Activated CD4-positive, alpha-beta T cell treated with anti-CD3 and anti-CD28 coated beads, Interleukin-2, amount 50 U/mL, for 16 hours (primary cell): ENCODE measurements at regions not wholly inside any gene's neighbourhood (a gene's known extent, or its start where the extent isn't known, plus 50 kb on each side); places are given as distances from the start of the nearest gene placed in this dataset.
"Not testable (repeated sequence)": the region's sequence is repeated elsewhere in the genome, so short reads cannot be mapped to it uniquely, and the experiment has no call there.

Experiments
- DNase-seq: peaks from one replicate; pipeline ENCODE4 v3.0.0-alpha.2; 2020

- DNase-seq: no peak
These were observed 75.0 kb upstream of the SLC1A3 start for GRCh38 chr5:36531401-36531800.

- no peak for DNase-seq
These were observed 71.0 kb upstream of the SLC1A3 start for GRCh38 chr5:36535378-36535777.

GRCh38 chr5:36535859-36536615 is 70.4 kb upstream of the SLC1A3 start:
- no peak for DNase-seq

GRCh38 chr5:36536616-36537005 is 69.8 kb upstream of the SLC1A3 start:
- DNase-seq: no peak

GRCh38 chr5:36537724-36538123 is 68.7 kb upstream of the SLC1A3 start:
- no peak for DNase-seq

GRCh38 chr5:36552651-36553393 is 53.6 kb upstream of the SLC1A3 start:
- no peak for DNase-seq

GRCh38 chr5:36555035-36555434 is 51.4 kb upstream of the SLC1A3 start:
- not testable (repeated sequence) for DNase-seq
